Retinal pigment epithelial cell (primary cell): ENCODE measurements at regions not wholly inside any gene's neighbourhood (a gene's known extent, or its start where the extent isn't known, plus 50 kb on each side); places are given as distances from the start of the nearest gene placed in this dataset.

Source experiments
- DNase-seq: peaks from one replicate; pipeline ENCODE4 v3.0.0-alpha.2; 2010; ENCODE audit warnings: low read depth
- H3K4me3 ChIP-seq: 2 replicates; pipeline ENCODE4 v1.5.1; 2011; ENCODE audit warnings: mild to moderate bottlenecking, low read length, control low read depth, moderate library complexity
- TF ChIP-seq, protein P1 (sequence below): conservative IDR thresholded peaks from 2 replicates; pipeline ENCODE4 v1.5.1; 2011; ENCODE audit warnings: low read depth, low read length, control low read depth, inconsistent platforms

DNA sequence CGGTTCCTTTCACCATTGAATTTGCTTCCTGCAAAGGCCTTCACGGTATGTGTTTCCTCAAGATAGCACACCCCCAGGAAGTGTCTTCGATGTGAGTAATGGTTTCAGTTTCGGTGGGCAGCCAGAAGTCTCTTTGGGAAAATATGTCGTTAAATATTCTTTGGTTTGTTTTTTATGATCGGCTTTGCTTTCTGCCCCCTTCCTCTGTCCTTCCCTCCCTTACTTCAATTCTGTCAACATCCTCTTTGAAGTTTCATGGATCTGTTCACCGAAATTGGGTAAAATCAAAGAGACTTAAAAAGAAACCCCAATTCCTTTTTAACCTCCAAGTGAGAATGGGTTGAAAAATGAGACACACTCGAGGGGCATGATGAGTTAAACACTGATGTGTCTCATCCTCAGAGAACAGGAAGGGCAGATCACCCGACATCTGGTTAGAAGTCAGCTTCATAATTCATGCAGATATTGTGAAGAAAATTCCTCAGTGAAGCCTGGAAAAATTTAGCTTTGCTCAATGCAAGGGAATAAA lies 170.8 kb upstream of the HABP2 start:
- H3K4me3 ChIP-seq = no peak overlapping the region
- TF ChIP-seq, protein P1, sequence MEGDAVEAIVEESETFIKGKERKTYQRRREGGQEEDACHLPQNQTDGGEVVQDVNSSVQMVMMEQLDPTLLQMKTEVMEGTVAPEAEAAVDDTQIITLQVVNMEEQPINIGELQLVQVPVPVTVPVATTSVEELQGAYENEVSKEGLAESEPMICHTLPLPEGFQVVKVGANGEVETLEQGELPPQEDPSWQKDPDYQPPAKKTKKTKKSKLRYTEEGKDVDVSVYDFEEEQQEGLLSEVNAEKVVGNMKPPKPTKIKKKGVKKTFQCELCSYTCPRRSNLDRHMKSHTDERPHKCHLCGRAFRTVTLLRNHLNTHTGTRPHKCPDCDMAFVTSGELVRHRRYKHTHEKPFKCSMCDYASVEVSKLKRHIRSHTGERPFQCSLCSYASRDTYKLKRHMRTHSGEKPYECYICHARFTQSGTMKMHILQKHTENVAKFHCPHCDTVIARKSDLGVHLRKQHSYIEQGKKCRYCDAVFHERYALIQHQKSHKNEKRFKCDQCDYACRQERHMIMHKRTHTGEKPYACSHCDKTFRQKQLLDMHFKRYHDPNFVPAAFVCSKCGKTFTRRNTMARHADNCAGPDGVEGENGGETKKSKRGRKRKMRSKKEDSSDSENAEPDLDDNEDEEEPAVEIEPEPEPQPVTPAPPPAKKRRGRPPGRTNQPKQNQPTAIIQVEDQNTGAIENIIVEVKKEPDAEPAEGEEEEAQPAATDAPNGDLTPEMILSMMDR = no peak
- DNase-seq = no peak

DNA sequence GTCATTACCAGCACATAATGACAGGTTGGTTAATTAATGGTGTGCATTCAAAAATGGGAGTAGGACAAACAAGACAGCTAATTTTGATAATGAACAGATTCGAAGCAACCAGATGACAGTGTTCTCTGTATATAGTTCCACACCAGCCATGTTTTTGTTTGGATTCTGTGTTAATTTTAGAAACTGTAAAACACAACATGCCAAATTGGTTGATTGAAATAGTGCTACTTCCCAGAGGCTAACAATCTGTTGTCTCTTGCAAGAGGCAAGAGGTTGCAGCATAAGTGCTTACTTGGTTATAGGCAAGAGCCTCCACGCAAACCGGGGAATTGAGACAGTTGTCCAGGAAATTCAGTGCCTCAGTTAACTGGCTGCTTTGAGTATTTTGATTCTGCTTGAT lies 170.2 kb upstream of the HABP2 start:
- DNase-seq = no peak
- TF ChIP-seq, protein P1 = no peak
- H3K4me3 ChIP-seq = no peak overlapping the region

DNA sequence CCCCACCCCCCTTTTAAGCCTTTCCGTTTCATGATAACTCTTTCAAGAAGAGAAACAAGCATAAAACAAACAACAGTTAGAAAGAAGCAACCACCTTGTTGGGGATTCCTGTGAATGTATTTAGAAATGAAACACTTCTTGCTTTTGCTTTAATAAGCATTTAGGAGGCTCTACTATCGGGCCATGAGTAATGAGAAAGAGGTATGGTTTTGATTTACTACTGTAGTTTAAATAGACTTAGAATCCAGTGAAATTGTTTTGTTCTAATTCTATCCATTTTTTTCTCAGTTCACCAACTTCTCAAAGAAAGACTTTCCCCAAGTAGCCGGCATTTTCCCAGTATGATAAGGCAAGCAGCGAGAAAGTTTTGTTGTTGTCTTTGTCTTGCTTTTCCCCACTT lies 168.7 kb upstream of the HABP2 start:
- no peak overlapping the region for H3K4me3 ChIP-seq
- DNase-seq = no peak
- TF ChIP-seq, protein P1 = no peak

DNA sequence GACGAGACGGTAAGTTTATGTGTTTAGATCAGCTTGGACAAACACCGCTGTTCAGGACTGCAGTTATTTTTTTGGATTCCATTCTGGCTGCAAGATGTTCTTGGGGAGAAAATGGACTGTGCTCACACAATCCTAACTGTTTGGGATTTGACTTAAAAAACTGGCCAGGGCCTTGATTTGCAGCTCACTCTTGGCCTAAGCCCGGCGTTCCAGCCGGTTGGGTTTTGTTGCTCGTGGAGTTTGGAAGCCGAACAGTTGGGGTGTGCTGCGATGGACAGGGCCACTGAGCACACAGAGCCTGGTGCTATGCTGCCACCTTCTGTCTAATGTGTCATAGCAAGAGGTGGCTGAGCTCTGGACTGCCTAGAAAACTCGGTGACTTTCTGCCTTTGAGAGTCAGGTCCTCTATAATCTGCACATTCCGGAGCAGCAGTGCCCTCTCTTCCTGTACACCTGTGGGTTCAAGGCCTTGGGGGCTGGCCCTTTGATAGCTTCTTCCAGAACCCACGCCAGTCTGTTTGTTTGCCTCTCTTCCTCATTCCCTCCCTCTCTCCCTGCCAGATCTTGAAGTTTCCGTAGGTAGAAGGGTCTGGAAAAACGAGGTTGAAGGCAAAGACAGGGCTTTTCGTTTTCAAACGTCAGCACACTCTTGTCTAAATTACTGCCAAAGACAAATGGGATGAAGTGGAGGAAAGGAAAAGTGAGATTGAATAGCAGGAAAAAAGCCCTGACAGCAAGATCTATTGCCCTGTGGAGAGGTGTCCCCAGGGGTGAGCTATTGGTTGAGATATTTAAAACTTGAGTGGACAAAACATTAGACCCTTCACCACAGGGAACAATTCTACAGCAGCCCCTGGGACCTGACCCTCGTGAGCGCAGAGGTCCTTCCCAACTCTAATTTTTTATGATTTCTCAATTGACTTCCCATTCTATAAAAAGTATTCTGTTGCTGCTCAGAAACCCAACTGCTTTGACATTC lies 167.5 kb upstream of the HABP2 start:
- TF ChIP-seq, protein P1 = peak; percentile 85
- DNase-seq = peak; percentile 63
- H3K4me3 ChIP-seq = no peak overlapping the region

DNA sequence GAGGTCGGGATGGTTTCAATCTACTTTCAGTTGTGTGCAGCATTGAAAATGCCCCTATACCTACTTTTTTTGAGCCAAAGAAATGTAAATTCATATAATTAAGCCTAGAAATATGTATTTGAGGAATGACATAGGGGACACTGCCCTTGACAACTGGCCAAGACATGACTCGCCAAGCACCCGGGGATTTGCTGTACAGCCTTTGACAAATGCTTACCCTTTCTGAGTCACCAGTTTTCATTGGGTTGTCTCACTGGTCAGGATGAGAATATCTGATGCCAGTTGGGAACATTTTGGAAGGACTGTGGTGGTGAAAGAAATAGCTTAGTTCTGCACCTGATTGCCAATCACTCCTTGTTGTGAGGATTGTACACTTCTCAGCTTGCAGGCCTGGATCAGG lies 166.8 kb upstream of the HABP2 start:
- TF ChIP-seq, protein P1 = no peak
- peak; percentile 42 for DNase-seq
- no peak overlapping the region for H3K4me3 ChIP-seq

DNA sequence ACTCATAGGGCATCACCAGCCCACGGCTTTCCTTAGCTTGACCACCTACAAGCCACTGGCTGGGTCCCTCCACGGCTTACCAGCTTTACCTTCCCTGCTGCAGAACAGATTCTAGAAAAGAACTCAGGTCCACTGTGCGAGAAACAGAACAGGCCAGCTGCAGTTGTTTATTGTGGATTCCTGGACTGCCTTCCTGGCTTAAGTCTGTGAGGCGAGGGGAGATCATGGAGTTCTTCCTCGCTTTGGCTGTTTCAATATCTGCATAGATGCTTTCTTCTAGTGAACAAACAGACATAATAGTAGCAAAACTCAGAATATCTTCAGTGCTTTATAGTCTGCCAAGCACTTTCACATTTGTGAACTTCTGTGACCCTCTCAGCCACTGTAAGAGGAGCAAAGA lies 162.9 kb upstream of the HABP2 start:
- no peak overlapping the region for H3K4me3 ChIP-seq
- TF ChIP-seq, protein P1 = no peak
- no peak for DNase-seq

- DNase-seq = no peak
- no peak overlapping the region for H3K4me3 ChIP-seq
- TF ChIP-seq, protein P1 = no peak
Measured at GRCh38 chr10:113390896-113391295, 162.0 kb upstream of the HABP2 start.
